KOPT-K1 (cell line): ENCODE measurements at regions not wholly inside any gene's neighbourhood (a gene's known extent, or its start where the extent isn't known, plus 50 kb on each side); places are given as distances from the start of the nearest gene placed in this dataset.

Source experiments
- H3K27ac ChIP-seq: fragments of 200-600 bp; sonication (generic); 2 replicates; pipeline ENCODE4 v1.5.1; 2016; ENCODE audit warnings: antibody characterized with exemption, mild to moderate bottlenecking, low read depth, low read length; ENCODE audit not compliant: poor library complexity, severe bottlenecking
- H3K36me3 ChIP-seq: fragments of 200-600 bp; sonication (generic); 2 replicates; pipeline ENCODE4 v1.5.1; 2017; ENCODE audit warnings: antibody characterized with exemption, mild to moderate bottlenecking, low read length, moderate library complexity; ENCODE audit not compliant: insufficient read depth
- H3K9me3 ChIP-seq: fragments of 200-600 bp; sonication (generic); 2 replicates; pipeline ENCODE4 v1.5.1; 2017; ENCODE audit warnings: antibody characterized with exemption, low read length, mild to moderate bottlenecking; ENCODE audit not compliant: insufficient read depth, poor library complexity, severe bottlenecking

- Histone ChIP-seq H3K36me3 (no peaks in the 10 kb centered on the region), H3K27ac (no peak overlapping the region), H3K9me3 (no peaks in the 10 kb centered on the region)
Measured at GRCh38 chr1:207971331-207972219, 60.6 kb upstream of the CD34 start.

GRCh38 chr1:207970329-207971233, 59.7 kb upstream of the CD34 start:
- no peak overlapping the region for H3K27ac ChIP-seq
- no peaks in the 10 kb centered on the region for H3K36me3 ChIP-seq
- no peaks in the 10 kb centered on the region for H3K9me3 ChIP-seq

GRCh38 chr1:207969528-207969927, 58.6 kb upstream of the CD34 start:
- no peaks in the 10 kb centered on the region for H3K36me3 ChIP-seq

GRCh38 chr1:207968521-207969009, 57.6 kb upstream of the CD34 start:
- Histone ChIP-seq H3K27ac (no peak overlapping the region), H3K9me3 (no peaks in the 10 kb centered on the region), H3K36me3 (no peaks in the 10 kb centered on the region)

More at GRCh38 chr1:207969528-207969927, 58.6 kb upstream of the CD34 start:
- Histone ChIP-seq H3K27ac (no peak overlapping the region), H3K9me3 (no peaks in the 10 kb centered on the region)

GRCh38 chr1:207967703-207968102, 56.8 kb upstream of the CD34 start:
- Histone ChIP-seq H3K9me3 (no peaks in the 10 kb centered on the region), H3K27ac (no peak overlapping the region), H3K36me3 (no peaks in the 10 kb centered on the region)

GRCh38 chr1:207966521-207966920, 55.6 kb upstream of the CD34 start:
- Histone ChIP-seq H3K27ac (no peak overlapping the region), H3K36me3 (no peaks in the 10 kb centered on the region), H3K9me3 (no peaks in the 10 kb centered on the region)

GRCh38 chr1:207965392-207966387, 54.8 kb upstream of the CD34 start:
- H3K36me3 ChIP-seq: no peaks in the 10 kb centered on the region
- no peaks in the 10 kb centered on the region for H3K9me3 ChIP-seq
- H3K27ac ChIP-seq: no peak overlapping the region

- H3K27ac ChIP-seq: no peak overlapping the region
- no peaks in the 10 kb centered on the region for H3K9me3 ChIP-seq
- no peaks in the 10 kb centered on the region for H3K36me3 ChIP-seq
Measured at GRCh38 chr1:207964195-207964966, 53.5 kb upstream of the CD34 start.

GRCh38 chr1:207963427-207964194, 52.7 kb upstream of the CD34 start:
- Histone ChIP-seq H3K9me3 (no peaks in the 10 kb centered on the region), H3K36me3 (no peaks in the 10 kb centered on the region), H3K27ac (peak overlapping the region; percentile 70)

GRCh38 chr1:207962716-207963426, 51.9 kb upstream of the CD34 start:
- Histone ChIP-seq H3K9me3 (no peaks in the 10 kb centered on the region), H3K36me3 (no peaks in the 10 kb centered on the region), H3K27ac (peak overlapping the region; percentile 70)
